Ovary (tissue), 7 donors: ENCODE measurements at regions not wholly inside any gene's neighbourhood (a gene's known extent, or its start where the extent isn't known, plus 50 kb on each side); places are given as distances from the start of the nearest gene placed in this dataset.

ENCODE experiments used
- DNase-seq, 5 donors: peaks; one replicate each; pipeline ENCODE4 v3.0.0-alpha.2; 2019 to 2020
- H3K27ac ChIP-seq, 2 donors: fragments of 200-600 bp; one replicate each; pipeline versions ENCODE4 v1.5.1 to v1.8.0; 2019 to 2022
- H3K27me3 ChIP-seq: fragments of 200-600 bp; one replicate; pipeline ENCODE4 v1.8.0; 2022
- H3K36me3 ChIP-seq: fragments of 200-600 bp; sonication (generic); one replicate; pipeline ENCODE4 v1.5.1; 2019
- H3K4me1 ChIP-seq: one replicate; pipeline ENCODE4 v1.8.1; 2013; ENCODE audit warnings: mild to moderate bottlenecking, moderate library complexity; ENCODE audit not compliant: insufficient read depth
- H3K4me3 ChIP-seq: fragments of 200-600 bp; sonication (generic); one replicate; pipeline ENCODE4 v1.5.1; 2017
- H3K9me3 ChIP-seq, 2 donors: fragments of 200-600 bp in 1 of 2; sonication (generic) in 1 of 2; one replicate each; pipeline versions ENCODE4 v1.5.1 to v1.8.1; 2013 to 2019; ENCODE audit warnings: mild to moderate bottlenecking in 1 of 2, moderate library complexity in 1 of 2
- CTCF ChIP-seq, 3 donors: fragments of 450-650 bp in 2 of 3; fragments of 200-600 bp in 1 of 3; IDR thresholded peaks; one replicate each; pipeline versions ENCODE4 v1.5.1 to v1.8.0; 2016 to 2022; ENCODE audit warnings: antibody characterized with exemption in 3 of 3, mild to moderate bottlenecking in 1 of 3
- EP300 ChIP-seq: sonication (generic); formaldehyde crosslinking; IDR thresholded peaks from one replicate; pipeline ENCODE4 v1.6.1; 2017; ENCODE audit warnings: antibody characterized with exemption
- POLR2A ChIP-seq: fragments of 450-650 bp; IDR thresholded peaks from one replicate; pipeline ENCODE4 v1.6.1; 2017; ENCODE audit warnings: antibody characterized with exemption, mild to moderate bottlenecking, moderate library complexity
- WGBS, 3 donors: extraction: QIAGEN DNeasy Blood & Tissue Kit in 1 of 3; methylation state at CpG; one replicate each; pipeline versions ENCODE4 v1.1.5 to v1.1.7; 2013 to 2017; 5-methylcytosine and 5-hydroxymethylcytosine counted together
- intact Hi-C, 4 donors: fragments of 100-400 bp; cut with DNase I; formaldehyde crosslinking; loops; one replicate each; pipeline versions ENCODE4 v1.11.0 to v1.15.1; 2022 to 2023
- donor health status: DM: no; HTN: no; CAD: no; lungs with moderate emphysema.
- donor health status: DM: no; HTN: no; CAD: no.
- donor health status: Bipolar disorder and iron deficiency.
- donor health status: DM: no; HTN: no; CAD: no.
- donor health status: DM: yes; HTN: yes; CAD: no.

DNA sequence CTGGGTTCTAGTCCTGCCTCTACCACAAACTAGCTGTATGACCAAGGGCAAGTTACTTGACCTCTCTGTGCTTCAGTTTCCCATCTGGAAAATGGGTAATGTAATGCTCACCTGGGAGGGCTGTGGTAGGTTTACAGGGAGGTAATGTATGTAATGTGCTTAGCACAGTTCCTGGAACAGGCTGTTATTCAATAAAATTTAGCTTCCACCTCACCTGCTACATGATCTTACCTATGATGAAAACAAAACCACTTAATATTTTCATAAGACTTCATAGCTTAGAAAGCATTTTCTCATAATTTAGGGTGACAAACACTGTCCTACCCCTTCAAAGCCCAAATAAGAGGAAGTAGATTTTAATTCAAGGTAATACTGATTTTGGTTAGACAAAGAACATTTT, 530.6 kb downstream of the FUT8 start:
- intact Hi-C loops = no loop called here
- H3K4me1 ChIP-seq = no peaks in the 10 kb centered on the region

DNA sequence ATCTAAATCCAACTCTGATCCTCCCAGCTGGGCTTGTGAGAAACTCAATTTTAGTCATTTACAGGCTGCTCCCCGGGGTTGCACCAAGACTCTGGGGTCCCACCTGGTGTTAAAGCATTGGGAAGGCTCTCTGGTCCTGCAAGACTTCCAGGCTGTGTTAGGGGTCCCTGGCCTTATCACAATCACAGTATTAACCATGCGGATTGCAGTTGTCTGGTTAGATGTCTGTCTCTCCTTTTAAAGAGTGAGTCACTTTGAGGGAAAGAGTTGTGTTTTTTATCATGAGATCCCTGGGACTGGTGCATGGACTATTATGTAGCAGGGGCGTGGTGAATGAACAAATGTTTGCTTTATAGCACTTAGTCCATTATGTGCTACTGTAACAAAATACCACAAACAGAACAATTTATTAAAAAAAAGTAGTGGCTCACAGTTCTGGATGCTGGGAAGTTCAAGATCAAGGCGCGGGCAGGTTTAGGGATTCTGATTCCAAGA, 531.4 kb downstream of the FUT8 start:
- Histone ChIP-seq H3K27me3 (no peaks in the 10 kb centered on the region), H3K36me3 (no peaks in the 10 kb centered on the region), H3K4me1 (no peaks in the 10 kb centered on the region), H3K4me3 (no peak overlapping the region), H3K9me3 (no peaks in the 10 kb centered on the region), H3K27ac (no peak overlapping the region)
- 80 to 82% (median 80%) methylated on average over 5 of the region's 5 CpGs for WGBS, 3 donors
- intact Hi-C loops = no loop called here
- TF ChIP-seq EP300 (no peak), CTCF (IDR thresholded peaks at IDR 0.05) (no peak), POLR2A (no peak)
- DNase-seq = no peak

More for the DNA sequence above, 530.6 kb downstream of the FUT8 start:
- no peaks in the 10 kb centered on the region for H3K9me3 ChIP-seq
- no peak overlapping the region for H3K4me3 ChIP-seq
- H3K27me3 ChIP-seq = no peaks in the 10 kb centered on the region
- no peak for DNase-seq
- TF ChIP-seq EP300 (no peak), CTCF (IDR thresholded peaks at IDR 0.05) (no peak), POLR2A (no peak)
- no peak overlapping the region for H3K27ac ChIP-seq
- H3K36me3 ChIP-seq = no peaks in the 10 kb centered on the region

DNA sequence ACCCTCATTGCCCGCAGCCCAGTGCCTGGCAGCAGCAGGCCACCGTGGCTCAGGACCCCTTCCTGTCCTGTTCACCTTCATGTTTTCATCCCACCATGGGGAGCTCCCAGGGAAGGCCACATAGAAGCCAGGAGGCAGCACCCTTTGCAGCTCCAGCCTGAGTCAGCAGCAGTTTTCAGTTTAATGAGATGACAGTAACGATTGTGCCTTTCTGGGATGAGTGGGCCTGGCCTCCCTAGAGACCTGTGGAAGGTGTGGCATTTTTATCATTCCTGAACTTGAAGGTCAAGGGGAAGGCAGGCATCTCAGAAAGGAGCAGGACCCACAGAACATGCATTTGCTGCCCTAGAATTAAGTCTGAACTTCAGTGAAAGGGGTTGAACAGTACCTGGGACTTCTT, 532.8 kb downstream of the FUT8 start:
- Histone ChIP-seq H3K27me3 (no peaks in the 10 kb centered on the region), H3K4me1 (no peaks in the 10 kb centered on the region), H3K9me3 (no peaks in the 10 kb centered on the region), H3K4me3 (no peak overlapping the region), H3K36me3 (no peaks in the 10 kb centered on the region), H3K27ac (no peak overlapping the region)
- 81 to 93% (median 87%) methylated on average over 3 of the region's 3 CpGs for WGBS, 3 donors
- intact Hi-C loops = no loop called here
- TF ChIP-seq EP300 = no peak
- no peak for TF ChIP-seq POLR2A
- TF ChIP-seq CTCF (IDR thresholded peaks at IDR 0.05) = no peak
- no peak for DNase-seq

GRCh38 chr14:65946494-65946893, 534.0 kb downstream of the FUT8 start:
- intact Hi-C loops = no loop called here
- Histone ChIP-seq H3K4me3 (no peak overlapping the region), H3K27ac (no peak overlapping the region), H3K4me1 (no peaks in the 10 kb centered on the region), H3K9me3 (no peaks in the 10 kb centered on the region), H3K36me3 (no peaks in the 10 kb centered on the region), H3K27me3 (no peaks in the 10 kb centered on the region)
- no peak for TF ChIP-seq POLR2A
- TF ChIP-seq CTCF (IDR thresholded peaks at IDR 0.05) = no peak
- no peak for TF ChIP-seq EP300
- no peak for DNase-seq
- 79 to 88% (median 86%) methylated on average over 4 of the region's 4 CpGs for WGBS, 3 donors

- H3K36me3 ChIP-seq = no peaks in the 10 kb centered on the region
- intact Hi-C loops = no loop called here
- TF ChIP-seq POLR2A (no peak), CTCF (IDR thresholded peaks at IDR 0.05) (no peak), EP300 (no peak)
Observed at GRCh38 chr14:65948302-65948701, 535.8 kb downstream of the FUT8 start.

More at GRCh38 chr14:65948302-65948701, 535.8 kb downstream of the FUT8 start:
- 68 to 82% (median 69%) methylated on average over 8 of the region's 8 CpGs for WGBS, 3 donors
- Histone ChIP-seq H3K4me1 (no peaks in the 10 kb centered on the region), H3K9me3 (no peaks in the 10 kb centered on the region), H3K27ac (no peak overlapping the region), H3K27me3 (no peaks in the 10 kb centered on the region), H3K4me3 (no peak overlapping the region)
- no peak for DNase-seq
